K562 (cell line): ENCODE measurements at regions not wholly inside any gene's neighbourhood (a gene's known extent, or its start where the extent isn't known, plus 50 kb on each side); places are given as distances from the start of the nearest gene placed in this dataset.

ENCODE experiments used
- ATAC-seq: fragments of 200-7000 bp; cut with Tn5 transposase; 3 replicates; pipeline ENCODE4 v1.9.1; 2020; ENCODE audit warnings: moderate library complexity
- BruUV-seq: library from RNA; stranded (reverse); fragments of 400-500 nt; replicated peaks from 2 replicates; lab custom pipeline; 2021; lab: Mats Ljungman, UMichigan
- CTCF ChIA-PET: fragments of 300-600 bp; formaldehyde crosslinking; extraction: SDS; loops from one replicate; lab custom pipeline; 2021; ENCODE audit warnings: low intra/inter-chr PET ratio; lab: Yijun Ruan, JAX
- POLR2A ChIA-PET: fragments of 300-600, 350-650 bp; sonication (Branson Sonifier 250); formaldehyde crosslinking; extraction: SDS; loops from one replicate; lab custom pipeline; 2021; ENCODE audit warnings: antibody characterized with exemption, inconsistent platforms; lab: Yijun Ruan, JAX
- DNase-seq, 4 experiments: peaks; one replicate each; pipeline versions ENCODE4 v3.0.0 to v3.0.0-alpha.2; 2011 to 2018; ENCODE audit warnings: low spot score in 3 of 4, mixed read lengths in 3 of 4; ENCODE audit errors: extremely low read depth in 1 of 4
- FAIRE-seq: peaks from 2 replicates; lab custom pipeline; 2011; peaks lifted over from hg19 to GRCh38; lab: Jason Lieb, UNC
- H2AFZ ChIP-seq: 2 replicates; pipeline ENCODE4 v1.6.0; 2011; ENCODE audit warnings: low read depth, low read length, control low read depth, inconsistent platforms
- H3K27ac ChIP-seq: fragments of 200-600 bp; 3 replicates; pipeline ENCODE4 v1.8.0; 2011; ENCODE audit warnings: low read depth, mild to moderate bottlenecking, control low read depth, inconsistent platforms, low read length, moderate library complexity, mixed read lengths; ENCODE audit errors: extremely low read depth
- H3K27me3 ChIP-seq, 2 experiments: fragments of 300-600 bp in 1 of 2; 2 replicates in 1 of 2; 3 replicates in 1 of 2; pipeline versions ENCODE4 v1.6.0 to v1.8.0; 2011; ENCODE audit warnings: inconsistent platforms in 2 of 2, low read length in 2 of 2, mild to moderate bottlenecking in 1 of 2, mixed read lengths in 1 of 2, moderate library complexity in 1 of 2; ENCODE audit not compliant: control insufficient read depth in 2 of 2, insufficient read depth in 2 of 2
- H3K36me3 ChIP-seq: fragments of 300-600 bp; 3 replicates; pipeline ENCODE4 v1.8.0; 2011; ENCODE audit warnings: mild to moderate bottlenecking, low read length, inconsistent platforms; ENCODE audit not compliant: control insufficient read depth, insufficient read depth
- H3K4me1 ChIP-seq, 2 experiments: fragments of 200-600 bp in 1 of 2; replicated peaks in 1 of 2; 2 replicates in 1 of 2; 3 replicates in 1 of 2; pipeline versions ENCODE4 v1.5.1 to v1.8.0; 2011; ENCODE audit warnings: inconsistent platforms in 2 of 2, low read length in 2 of 2, mild to moderate bottlenecking in 1 of 2, mixed read lengths in 1 of 2, moderate library complexity in 1 of 2; ENCODE audit not compliant: control insufficient read depth in 2 of 2, insufficient read depth in 2 of 2
- H3K4me2 ChIP-seq: 2 replicates; pipeline ENCODE4 v1.6.1; 2011; ENCODE audit warnings: low read length, control low read depth, inconsistent platforms, mixed read lengths; ENCODE audit not compliant: insufficient read depth
- H3K4me3 ChIP-seq: fragments of 200-600 bp; sonication (generic), shearing (Covaris generic); 2 replicates; pipeline ENCODE4 v1.5.1; 2016; ENCODE audit warnings: control low read depth, inconsistent platforms
- H3K79me2 ChIP-seq: fragments of 200-600 bp; 3 replicates; pipeline ENCODE4 v1.8.0; 2011; ENCODE audit warnings: low read length, inconsistent platforms; ENCODE audit not compliant: control insufficient read depth, insufficient read depth
- H3K9ac ChIP-seq, 2 experiments: 2 replicates each; pipeline versions ENCODE4 v1.6.0 to v1.6.1; 2011; ENCODE audit warnings: low read depth in 2 of 2, low read length in 2 of 2, control low read depth in 1 of 2, inconsistent platforms in 1 of 2, mild to moderate bottlenecking in 1 of 2, mixed read lengths in 1 of 2; ENCODE audit not compliant: insufficient read depth in 1 of 2
- H3K9me1 ChIP-seq: one replicate; pipeline ENCODE4 v1.6.0; 2011; ENCODE audit warnings: inconsistent platforms, mild to moderate bottlenecking, low read length, moderate library complexity; ENCODE audit not compliant: control insufficient read depth, insufficient read depth
- H3K9me3 ChIP-seq: replicated peaks from 2 replicates; pipeline ENCODE4 v1.5.1; 2011; ENCODE audit warnings: low read depth, low read length, inconsistent platforms; ENCODE audit not compliant: control insufficient read depth, insufficient read depth
- H4K20me1 ChIP-seq: replicated peaks from 2 replicates; pipeline ENCODE4 v1.6.1; 2011; ENCODE audit warnings: low read length, inconsistent platforms, mixed read lengths; ENCODE audit not compliant: control insufficient read depth, insufficient read depth
- BMI1 ChIP-seq: fragments of 150-350 bp; IDR thresholded peaks from 2 replicates; pipeline ENCODE4 v1.6.1; 2014; ENCODE audit warnings: low read length
- CREB1 ChIP-seq, 2 experiments: sonication (generic) in 1 of 2; formaldehyde crosslinking in 1 of 2; IDR thresholded peaks; 2 replicates each; pipeline versions ENCODE4 v1.6.1 to v1.8.0; 2012 to 2022; ENCODE audit warnings: inconsistent platforms in 1 of 2, mild to moderate bottlenecking in 1 of 2, missing genetic modification reagents in 1 of 2, moderate library complexity in 1 of 2
- ELF2 ChIP-seq: fragments of 250-450 bp; sonication (Bioruptor Pico); IDR thresholded peaks from 2 replicates; pipeline ENCODE4 v1.5.0; 2021; ENCODE audit warnings: mild to moderate bottlenecking
- JUNB ChIP-seq: fragments of 450-650 bp; formaldehyde crosslinking; conservative IDR thresholded peaks from 2 replicates; pipeline ENCODE4 v1.4.0; 2020; ENCODE audit warnings: mild to moderate bottlenecking
- MAFG ChIP-seq: fragments of 450-650 bp; conservative IDR thresholded peaks from 2 replicates; pipeline ENCODE4 v1.6.1; 2016; ENCODE audit warnings: missing genetic modification characterization, missing compliant biosample characterization
- NFATC3 ChIP-seq: fragments of 450-650 bp; IDR thresholded peaks from 2 replicates; pipeline ENCODE4 v1.6.1; 2017; ENCODE audit warnings: mild to moderate bottlenecking
- PHB ChIP-seq: fragments of 250-450 bp; sonication (Bioruptor Pico); IDR thresholded peaks from 2 replicates; pipeline ENCODE4 v1.5.0; 2021
- TRIM25 ChIP-seq: fragments of 450-650 bp; IDR thresholded peaks from 2 replicates; pipeline ENCODE4 v1.7.0; 2016; ENCODE audit warnings: borderline replicate concordance
- U2AF2 ChIP-seq: fragments of 200-400 bp; formaldehyde crosslinking; optimal IDR thresholded peaks from 2 replicates; pipeline ENCODE3; 2017; ENCODE audit warnings: low read depth, mild to moderate bottlenecking, low read length
- ZNF384 ChIP-seq: IDR thresholded peaks from 2 replicates; pipeline ENCODE4 v1.6.1; 2012; ENCODE audit warnings: low read depth, low read length, improper control_type of control experiment
- WGBS: fragments of 100-300 bp; shearing (Covaris generic); methylation state at CpG from one replicate; pipeline ENCODE4 v1.1.6; 2016; ENCODE audit warnings: low coverage, mixed read lengths; ENCODE audit not compliant: insufficient coverage; ENCODE audit errors: missing lambda C conversion rate; 5-methylcytosine and 5-hydroxymethylcytosine counted together
- in situ Hi-C: fragments of 300-500 bp; cut with MboI; formaldehyde crosslinking; loops from 4 replicates; pipeline ENCODE4 v1.15.0; 2018; ENCODE audit warnings: inconsistent platforms, mixed read lengths
- intact Hi-C: fragments of 100-400 bp; cut with micrococcal nuclease; formaldehyde crosslinking; loops from 2 replicates; pipeline ENCODE4 v1.14.2; 2022
- TF ChIP-seq, protein P1 (sequence below): fragments of 450-650 bp; IDR thresholded peaks from 2 replicates; pipeline ENCODE4 v1.6.1; 2018; ENCODE audit not compliant: partially characterized antibody

DNA sequence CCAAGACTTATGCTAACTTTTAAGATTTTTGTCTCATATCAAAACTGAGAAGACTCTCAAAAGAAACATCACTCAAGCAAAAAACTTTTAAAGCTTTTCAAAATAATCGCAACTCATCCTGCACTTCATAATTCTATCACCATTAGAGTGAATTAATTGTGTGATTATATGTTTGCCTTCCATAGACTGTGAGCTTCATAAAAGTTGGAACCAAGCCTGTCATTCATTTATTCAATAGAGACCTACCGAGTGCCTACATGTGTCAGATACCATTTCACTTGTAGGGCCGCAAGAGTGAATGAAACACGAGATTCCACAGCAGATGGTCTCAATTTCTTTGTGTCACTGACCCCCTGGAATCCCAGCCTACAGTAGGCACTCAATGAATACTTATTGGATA, 106.4 kb downstream of the RHOU start:
- Histone ChIP-seq H3K4me1 (peaks cover 0 to 19% of the 10 kb centered on the region in 2 experiments; a peak in 3 of 5 replicates), H4K20me1 (no peaks in the 10 kb centered on the region), H3K9me3 (no peaks in the 10 kb centered on the region), H3K79me2 (no peaks in the 10 kb centered on the region), H3K9ac (no peak overlapping the region), H3K9me1 (no peaks in the 10 kb centered on the region), H3K36me3 (no peaks in the 10 kb centered on the region; the same call in 2 of the 3 replicates), H3K27me3 (no peaks in the 10 kb centered on the region; a peak in 1 of 5 replicates), H3K27ac (no peak overlapping the region), H3K4me3 (no peak overlapping the region), H2AFZ (no peak overlapping the region), H3K4me2 (no peak overlapping the region)
- ChIA-PET CTCF (no interaction called here), POLR2A (interaction anchor here (0.7 to 1.2 kb wide), 3 partner anchors 9 to 369 kb away, joined by 3 to 4 read pairs (median 3); no protein-coding TSS in a partner anchor)
- no peak for ATAC-seq
- FAIRE-seq = no peak
- in situ Hi-C loops (no loop called here), intact Hi-C loops (no loop called here)
- BruUV-seq = no TSS peak
- 1% methylated on average over 4 of the region's 4 CpGs for WGBS
- TF ChIP-seq U2AF2 = no peak
- TF ChIP-seq ELF2 (CRISPR knock-in tag) = no peak
- no peak for TF ChIP-seq PHB
- TF ChIP-seq JUNB (CRISPR knock-in tag) = no peak
- no peak for TF ChIP-seq ZNF384
- no peak for TF ChIP-seq BMI1
- TF ChIP-seq NFATC3 = no peak
- DNase-seq = no peak

GRCh38 chr1:228842094-228842775, 107.0 kb downstream of the RHOU start:
- intact Hi-C loops = no loop called here
- peak; percentile 76 for FAIRE-seq
- WGBS = 3% methylated on average over 6 of the region's 6 CpGs
- in situ Hi-C loops = no loop called here
- Histone ChIP-seq H3K9me3 (no peaks in the 10 kb centered on the region), H3K4me1 (peaks cover 0 to 19% of the 10 kb centered on the region in 2 experiments; a peak in 3 of 5 replicates), H4K20me1 (no peaks in the 10 kb centered on the region), H2AFZ (no peak overlapping the region), H3K9me1 (no peaks in the 10 kb centered on the region), H3K36me3 (no peaks in the 10 kb centered on the region; the same call in 2 of the 3 replicates), H3K27ac (no peak overlapping the region), H3K4me3 (no peak overlapping the region), H3K4me2 (no peak overlapping the region), H3K9ac (peak overlapping the region in 1 of 2 experiments; percentile 33; a peak in 1 of 4 replicates), H3K79me2 (no peaks in the 10 kb centered on the region), H3K27me3 (no peaks in the 10 kb centered on the region)
- ChIA-PET POLR2A (interaction anchor here (0.6 to 1.2 kb wide), 5 partner anchors 9 to 368 kb away, joined by 3 to 4 read pairs (median 3); no protein-coding TSS in a partner anchor), CTCF (no interaction called here)
- ATAC-seq = peak; percentile 71
- no TSS peak for BruUV-seq
- DNase-seq = peak; percentile 26 to 46 (median 31)
- TF ChIP-seq TRIM25 (no peak), CREB1 (IDR thresholded peaks at IDR 0.05) (peak; percentile 12; the same call in 1 of the 2 replicates), CREB1 (CRISPR knock-in tag; IDR thresholded peaks at IDR 0.05) (peak; percentile 70), MAFG (tag) (peak; percentile 45)
- TF ChIP-seq, protein P1, sequence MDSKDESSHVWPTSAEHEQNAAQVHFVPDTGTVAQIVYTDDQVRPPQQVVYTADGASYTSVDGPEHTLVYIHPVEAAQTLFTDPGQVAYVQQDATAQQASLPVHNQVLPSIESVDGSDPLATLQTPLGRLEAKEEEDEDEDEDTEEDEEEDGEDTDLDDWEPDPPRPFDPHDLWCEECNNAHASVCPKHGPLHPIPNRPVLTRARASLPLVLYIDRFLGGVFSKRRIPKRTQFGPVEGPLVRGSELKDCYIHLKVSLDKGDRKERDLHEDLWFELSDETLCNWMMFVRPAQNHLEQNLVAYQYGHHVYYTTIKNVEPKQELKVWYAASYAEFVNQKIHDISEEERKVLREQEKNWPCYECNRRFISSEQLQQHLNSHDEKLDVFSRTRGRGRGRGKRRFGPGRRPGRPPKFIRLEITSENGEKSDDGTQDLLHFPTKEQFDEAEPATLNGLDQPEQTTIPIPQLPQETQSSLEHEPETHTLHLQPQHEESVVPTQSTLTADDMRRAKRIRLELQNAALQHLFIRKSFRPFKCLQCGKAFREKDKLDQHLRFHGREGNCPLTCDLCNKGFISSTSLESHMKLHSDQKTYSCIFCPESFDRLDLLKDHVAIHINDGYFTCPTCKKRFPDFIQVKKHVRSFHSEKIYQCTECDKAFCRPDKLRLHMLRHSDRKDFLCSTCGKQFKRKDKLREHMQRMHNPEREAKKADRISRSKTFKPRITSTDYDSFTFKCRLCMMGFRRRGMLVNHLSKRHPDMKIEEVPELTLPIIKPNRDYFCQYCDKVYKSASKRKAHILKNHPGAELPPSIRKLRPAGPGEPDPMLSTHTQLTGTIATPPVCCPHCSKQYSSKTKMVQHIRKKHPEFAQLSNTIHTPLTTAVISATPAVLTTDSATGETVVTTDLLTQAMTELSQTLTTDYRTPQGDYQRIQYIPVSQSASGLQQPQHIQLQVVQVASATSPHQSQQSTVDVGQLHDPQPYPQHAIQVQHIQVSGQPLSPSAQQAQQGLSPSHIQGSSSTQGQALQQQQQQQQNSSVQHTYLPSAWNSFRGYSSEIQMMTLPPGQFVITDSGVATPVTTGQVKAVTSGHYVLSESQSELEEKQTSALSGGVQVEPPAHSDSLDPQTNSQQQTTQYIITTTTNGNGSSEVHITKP = peak; percentile 52
